Suprapubic skin (tissue), 3 donors: ENCODE measurements at regions not wholly inside any gene's neighbourhood (a gene's known extent, or its start where the extent isn't known, plus 50 kb on each side); places are given as distances from the start of the nearest gene placed in this dataset.

Experiments
- CTCF ChIP-seq, 2 donors: fragments of 200-600 bp in 1 of 2; fragments of 450-650 bp in 1 of 2; sonication (generic) in 1 of 2; IDR thresholded peaks; one replicate each; pipeline ENCODE4 v1.5.1; 2016 to 2019; ENCODE audit warnings: antibody characterized with exemption in 2 of 2, mild to moderate bottlenecking in 1 of 2, moderate library complexity in 1 of 2
- EP300 ChIP-seq: sonication (generic); formaldehyde crosslinking; IDR thresholded peaks from one replicate; pipeline ENCODE4 v1.6.1; 2017; ENCODE audit warnings: antibody characterized with exemption
- POLR2A ChIP-seq, 2 donors: fragments of 450-650 bp; IDR thresholded peaks; one replicate each; pipeline ENCODE4 v1.6.1; 2017; ENCODE audit warnings: antibody characterized with exemption in 2 of 2, mild to moderate bottlenecking in 2 of 2, moderate library complexity in 2 of 2

DNA sequence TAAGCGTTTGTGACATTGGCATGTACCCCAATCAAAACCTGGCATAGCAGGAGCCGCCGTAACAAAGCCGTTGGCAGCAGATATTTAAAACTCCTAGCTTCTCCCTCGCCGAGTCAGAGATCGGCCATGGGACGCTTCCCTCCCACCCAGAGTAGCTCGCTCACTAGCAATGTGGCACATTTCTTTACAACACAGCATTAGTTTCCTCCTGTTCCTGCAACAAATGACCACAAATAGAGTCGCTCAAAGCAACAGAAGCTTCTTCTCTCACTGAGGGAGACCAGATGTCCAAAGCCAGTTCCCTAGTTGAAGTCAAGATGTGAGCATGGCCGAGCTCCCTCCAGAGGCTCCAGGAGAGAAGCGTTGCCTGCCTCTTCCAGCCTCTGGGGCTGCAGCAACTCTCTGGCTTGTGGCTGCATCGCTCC, 106.7 kb downstream of the RBFOX3 start:
- TF ChIP-seq POLR2A (IDR thresholded peaks at IDR 0.05) (no peak), CTCF (IDR thresholded peaks at IDR 0.05) (no peak), EP300 (no peak)
